Stimulated activated CD8-positive, alpha-beta memory T cell treated with anti-CD3 and anti-CD28 coated beads, Interleukin-4, amount 100 ng/mL, for 48 hours (primary cell): ENCODE measurements at regions not wholly inside any gene's neighbourhood (a gene's known extent, or its start where the extent isn't known, plus 50 kb on each side); places are given as distances from the start of the nearest gene placed in this dataset.

Experiments
- DNase-seq: peaks from one replicate; pipeline ENCODE4 v3.0.0-alpha.2; 2020

DNA sequence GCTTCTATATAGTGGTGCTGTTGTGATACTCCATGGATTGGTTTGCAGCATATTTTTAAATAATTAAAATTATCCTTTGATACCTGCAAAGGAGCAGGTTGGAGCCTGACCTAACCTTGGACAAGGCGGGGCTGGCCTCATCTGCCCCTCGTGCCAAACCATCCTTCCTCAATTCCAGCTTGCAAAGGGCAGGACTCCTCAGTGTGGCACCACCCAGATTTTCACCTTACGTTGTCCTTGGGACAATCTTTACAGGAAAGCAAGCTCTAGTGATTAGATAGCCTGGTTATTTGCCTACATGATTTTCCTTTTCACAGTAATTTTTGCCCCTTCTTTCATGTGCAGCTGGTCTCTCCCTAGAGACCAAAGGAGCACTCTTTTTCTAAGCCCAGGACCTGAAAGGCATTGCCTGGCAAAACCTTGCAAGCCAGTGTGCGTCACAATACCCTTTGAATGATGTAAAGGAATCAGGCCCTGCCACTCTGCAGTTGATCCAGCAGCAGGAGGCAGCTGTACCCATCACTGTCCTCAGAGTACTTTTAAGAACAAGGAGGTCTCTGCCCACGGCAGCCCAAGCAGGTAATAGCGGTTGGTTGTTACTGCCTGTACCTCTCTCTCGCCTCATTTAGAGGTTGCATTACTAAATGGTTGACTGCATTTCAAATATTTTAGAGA lies 99.4 kb downstream of the ADSS2 start:
- no peak for DNase-seq

DNA sequence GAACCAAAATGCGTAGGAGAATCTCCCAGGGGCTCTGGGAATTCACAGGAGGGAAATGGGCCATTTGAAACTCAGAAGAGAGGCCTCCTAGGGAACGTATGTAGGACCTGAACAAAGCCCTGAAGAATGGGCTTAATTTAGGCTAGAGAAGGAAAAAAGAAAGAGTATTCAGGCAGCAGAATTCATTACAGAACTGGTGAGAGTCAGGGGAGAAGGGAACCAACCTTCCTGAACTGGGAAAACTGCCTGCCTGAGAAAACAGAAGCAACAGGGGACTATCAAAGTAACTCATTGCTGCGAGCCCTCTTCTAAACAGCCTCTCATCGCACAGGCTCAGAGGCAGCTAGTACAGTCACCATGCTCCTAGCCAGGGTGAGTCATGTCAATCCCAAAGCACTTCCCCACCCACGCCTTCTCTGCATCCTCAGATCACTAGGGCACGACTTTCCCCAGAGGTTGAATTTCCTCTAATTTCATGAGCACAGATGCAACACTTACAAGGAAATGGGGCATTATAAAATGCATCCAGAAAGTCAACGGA lies 98.1 kb downstream of the ADSS2 start:
- no peak for DNase-seq

DNA sequence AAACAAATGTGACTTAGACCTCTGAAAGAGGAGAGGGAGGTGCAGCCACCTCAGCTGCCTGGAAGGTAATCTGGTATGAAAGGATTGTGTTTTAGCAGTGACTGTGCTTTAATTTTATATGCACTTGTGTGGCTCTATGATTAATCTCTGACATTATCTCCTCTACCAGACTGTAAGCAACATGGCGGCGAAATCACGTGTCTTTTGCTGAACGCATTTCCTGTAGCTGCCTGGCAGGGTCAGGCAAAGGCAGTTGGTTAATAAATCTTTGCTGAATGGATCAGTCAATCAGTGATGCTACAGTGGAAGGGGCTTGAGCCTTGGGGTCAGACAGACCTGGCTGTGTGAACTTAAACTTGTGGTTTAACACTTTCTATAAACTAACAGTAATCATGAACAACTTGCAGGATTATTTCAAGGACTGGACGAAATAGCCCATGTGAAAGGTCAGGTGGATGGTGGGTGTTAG lies 96.9 kb downstream of the ADSS2 start:
- no peak for DNase-seq

DNA sequence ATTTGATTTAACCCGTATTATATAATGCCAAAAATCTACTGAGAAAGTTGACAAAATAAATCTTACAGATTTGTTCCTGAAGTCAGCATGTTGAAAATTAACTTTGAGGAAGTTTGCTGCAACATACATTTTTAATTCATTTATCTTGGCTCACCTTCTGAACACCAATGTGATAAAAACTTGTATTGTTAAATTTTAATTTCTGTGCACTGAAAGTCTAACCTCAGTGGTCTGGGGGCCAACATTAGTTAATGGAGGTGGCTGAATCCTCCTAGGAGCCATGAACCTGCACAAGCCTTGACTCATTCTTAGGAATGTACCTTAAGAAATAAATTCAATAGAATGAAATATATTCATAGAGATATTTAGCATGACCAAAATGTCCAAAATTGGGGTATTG lies 95.3 kb downstream of the ADSS2 start:
- no peak for DNase-seq
